LNCaP clone FGC (cell line): ENCODE measurements at regions not wholly inside any gene's neighbourhood (a gene's known extent, or its start where the extent isn't known, plus 50 kb on each side); places are given as distances from the start of the nearest gene placed in this dataset.
A peak's percentile ranks its signal among the peaks of the same experiment; 100 is the strongest.

Experiments used
- DNase-seq: peaks from one replicate; pipeline ENCODE4 v3.0.0-alpha.2; 2011; ENCODE audit warnings: low read depth
- H3K4me3 ChIP-seq: 2 replicates; pipeline ENCODE4 v1.5.1; 2011; ENCODE audit warnings: mild to moderate bottlenecking, low read depth, low read length, control low read depth
- CTCF ChIP-seq: IDR thresholded peaks from 2 replicates; pipeline ENCODE4 v1.5.1; 2012; ENCODE audit warnings: mild to moderate bottlenecking; ENCODE audit not compliant: control insufficient read depth, insufficient read depth; ENCODE audit errors: extremely low read depth

DNA sequence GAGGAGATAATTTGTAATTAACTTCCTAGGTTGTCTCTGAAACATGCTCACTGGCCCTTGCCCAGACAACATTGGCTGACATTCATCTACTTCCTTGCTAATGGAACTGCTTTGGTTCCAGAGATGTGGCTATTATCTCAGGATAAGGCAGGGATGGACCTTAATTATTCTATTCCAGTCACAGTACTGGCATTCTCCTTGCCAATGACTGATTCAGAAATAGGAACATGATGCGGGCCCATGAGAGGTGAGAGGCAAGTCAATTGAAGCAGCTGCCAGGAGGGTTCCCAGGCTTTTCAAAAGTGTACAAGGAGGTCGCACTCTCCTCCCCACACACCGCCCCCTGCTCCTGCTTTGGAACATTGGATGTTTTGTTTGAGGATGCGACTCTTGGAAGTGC is 109.6 kb upstream of the DGKB start:
- no peak for DNase-seq
- TF ChIP-seq CTCF = no peak

GRCh38 chr7:15011289-15011688 is 108.7 kb upstream of the DGKB start:
- no peak for DNase-seq
- no peak overlapping the region for H3K4me3 ChIP-seq
- no peak for TF ChIP-seq CTCF

More for the DNA sequence above, 109.6 kb upstream of the DGKB start:
- no peak overlapping the region for H3K4me3 ChIP-seq

DNA sequence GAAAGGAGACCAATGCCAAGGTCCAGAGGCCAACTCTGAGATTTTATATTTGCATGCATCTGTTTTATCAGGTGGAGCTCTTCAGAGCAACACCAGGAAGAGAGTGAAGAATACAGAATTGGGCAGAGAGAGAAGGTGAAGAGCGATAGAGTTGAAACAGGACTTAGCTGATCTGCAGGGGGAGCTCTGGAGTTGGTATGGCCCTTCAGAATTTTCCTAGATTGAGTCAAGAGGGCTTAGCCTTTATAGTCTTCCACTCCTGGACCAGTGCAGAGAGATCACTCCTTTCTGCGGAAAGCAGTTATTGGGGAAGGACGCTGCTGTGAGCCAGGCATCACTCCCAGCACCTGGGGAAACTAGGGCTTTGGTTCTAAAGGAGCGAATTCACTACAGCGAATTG is 105.0 kb upstream of the DGKB start:
- DNase-seq = no peak
- H3K4me3 ChIP-seq = no peak overlapping the region

DNA sequence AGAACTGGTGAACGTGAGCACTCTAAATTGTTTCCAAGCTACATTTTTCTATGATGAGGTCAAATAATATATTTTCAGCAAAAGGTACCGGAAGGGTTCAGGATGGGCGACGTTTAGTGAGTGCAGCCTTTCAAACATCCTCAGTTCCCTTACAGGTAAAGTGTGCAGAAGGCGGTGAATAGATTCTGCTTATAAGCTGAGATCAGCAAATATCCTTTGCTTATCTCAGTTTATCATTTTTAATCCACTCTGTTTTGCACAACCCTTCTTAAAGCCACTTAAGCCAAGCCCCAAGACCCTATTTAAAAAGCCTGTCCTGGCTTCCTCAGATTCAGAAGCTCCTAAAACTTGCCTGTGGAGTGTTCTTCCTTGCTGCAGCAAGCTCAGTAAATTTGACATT is 103.1 kb upstream of the DGKB start:
- TF ChIP-seq CTCF = no peak
- no peak for DNase-seq

More for the DNA sequence above, 105.0 kb upstream of the DGKB start:
- peak; percentile 49 for TF ChIP-seq CTCF

DNA sequence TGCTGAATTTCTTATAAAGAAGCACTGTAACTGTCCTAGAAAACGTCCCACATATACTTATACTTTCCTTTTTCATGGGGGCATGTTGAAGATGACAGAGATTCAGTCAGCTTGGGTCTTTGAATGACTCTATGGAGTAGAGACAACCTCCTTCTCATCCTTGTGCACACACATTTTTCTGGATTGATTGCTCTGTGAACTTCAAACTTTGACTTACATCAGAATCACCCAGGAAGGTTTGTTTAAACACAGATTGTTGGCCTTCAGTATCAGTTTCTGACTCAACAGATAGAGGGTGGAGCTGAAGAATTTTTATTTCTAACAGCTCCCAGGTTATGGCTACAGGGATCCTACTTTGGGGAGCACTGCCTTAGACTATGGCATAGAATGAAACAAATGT is 97.6 kb upstream of the DGKB start:
- no peak overlapping the region for H3K4me3 ChIP-seq
- no peak for TF ChIP-seq CTCF
- DNase-seq = no peak

More for the DNA sequence above, 103.1 kb upstream of the DGKB start:
- H3K4me3 ChIP-seq = no peak overlapping the region

GRCh38 chr7:14999331-14999730 is 96.8 kb upstream of the DGKB start:
- TF ChIP-seq CTCF = no peak
- DNase-seq = no peak

GRCh38 chr7:14995774-14996173 is 93.2 kb upstream of the DGKB start:
- TF ChIP-seq CTCF = no peak
- no peak for DNase-seq
- H3K4me3 ChIP-seq = no peak overlapping the region

More at GRCh38 chr7:14999331-14999730, 96.8 kb upstream of the DGKB start:
- no peak overlapping the region for H3K4me3 ChIP-seq
